NCI-H1092 (cell line): ENCODE measurements at regions not wholly inside any gene's neighbourhood (a gene's known extent, or its start where the extent isn't known, plus 50 kb on each side); places are given as distances from the start of the nearest gene placed in this dataset.
A peak's percentile ranks its signal among the peaks of the same experiment; 100 is the strongest.
"Not testable (repeated sequence)": the region's sequence is repeated elsewhere in the genome, so short reads cannot be mapped to it uniquely, and the experiment has no call there.

Source experiments
- DNase-seq: peaks from one replicate; lab custom pipeline; 2025; lab: John Stamatoyannopoulos, UW

DNA sequence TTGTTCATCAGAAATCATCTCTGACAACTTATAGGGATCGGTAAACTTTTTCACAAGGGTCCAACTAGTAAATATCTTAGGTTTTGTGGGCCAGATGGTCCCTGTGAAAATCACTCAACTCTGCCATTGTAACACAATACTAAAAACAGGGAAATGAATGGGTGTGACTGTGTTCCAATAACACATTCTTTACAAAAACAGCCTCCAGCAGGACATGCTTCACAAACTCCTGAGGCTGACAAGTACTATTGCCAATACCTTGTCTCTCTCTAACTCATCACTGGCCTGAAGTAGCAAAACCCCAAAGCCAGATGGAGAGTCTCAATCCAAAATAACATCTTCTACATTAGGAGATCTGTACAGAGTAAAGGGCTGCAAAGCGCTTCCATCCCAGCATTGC is 312.3 kb downstream of the TOX3 start:
- DNase-seq: no peak

DNA sequence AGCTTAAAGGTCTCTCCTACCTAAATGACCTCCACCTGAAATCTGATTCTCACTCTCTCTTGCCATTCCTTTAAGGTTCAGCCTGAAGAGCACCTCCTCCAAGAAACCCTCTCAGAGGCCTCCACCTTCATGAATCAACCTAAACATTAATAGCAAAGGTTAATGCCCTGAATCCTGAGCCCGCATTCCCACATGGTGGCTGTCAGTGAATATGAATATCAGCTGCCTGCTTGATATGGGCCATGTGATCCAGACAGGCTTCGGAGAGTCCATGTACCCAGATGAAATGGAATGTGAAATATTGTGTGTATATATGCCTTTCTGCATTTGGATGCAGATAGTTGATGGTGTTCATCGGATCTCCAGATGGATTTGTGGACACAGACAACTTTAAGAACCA is 317.5 kb downstream of the TOX3 start:
- no peak for DNase-seq

DNA sequence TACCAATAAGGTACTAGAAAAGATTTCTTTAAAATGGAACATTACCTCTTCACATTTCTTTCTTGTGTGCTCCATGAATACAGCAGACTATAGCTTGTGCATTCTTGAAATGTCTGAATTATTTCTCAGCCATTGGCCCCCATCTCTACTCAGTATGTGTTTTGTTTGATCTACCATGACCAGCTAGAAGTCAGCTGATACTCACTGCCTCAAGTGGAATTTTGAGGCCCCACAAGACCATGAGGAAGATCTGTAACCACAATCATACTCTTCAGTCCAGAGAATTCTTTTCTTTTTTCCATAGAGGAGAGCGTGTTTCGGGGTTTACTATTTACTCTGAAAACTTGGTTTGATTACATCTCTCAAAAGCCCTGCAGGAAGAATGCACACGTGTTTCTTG is 319.1 kb downstream of the TOX3 start:
- DNase-seq: no peak

DNA sequence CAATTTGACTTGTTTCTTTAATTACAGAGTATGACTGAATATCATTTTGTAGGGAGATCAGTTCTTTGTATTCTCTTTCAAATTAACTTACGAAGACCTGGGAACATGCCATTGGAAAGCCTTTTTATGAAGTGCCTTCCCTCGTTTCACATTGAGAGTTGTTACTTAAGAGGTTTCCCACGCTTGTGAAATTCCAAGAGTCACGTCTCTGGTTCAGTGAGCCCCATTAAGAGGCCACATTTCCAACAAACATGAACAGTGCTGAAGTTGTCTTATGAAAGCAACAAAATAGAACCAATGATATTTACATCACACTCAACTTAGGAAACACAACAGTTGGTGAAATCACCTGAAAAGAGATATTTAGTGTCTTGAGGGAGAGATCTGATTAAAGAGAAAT is 334.1 kb downstream of the TOX3 start:
- no peak for DNase-seq

DNA sequence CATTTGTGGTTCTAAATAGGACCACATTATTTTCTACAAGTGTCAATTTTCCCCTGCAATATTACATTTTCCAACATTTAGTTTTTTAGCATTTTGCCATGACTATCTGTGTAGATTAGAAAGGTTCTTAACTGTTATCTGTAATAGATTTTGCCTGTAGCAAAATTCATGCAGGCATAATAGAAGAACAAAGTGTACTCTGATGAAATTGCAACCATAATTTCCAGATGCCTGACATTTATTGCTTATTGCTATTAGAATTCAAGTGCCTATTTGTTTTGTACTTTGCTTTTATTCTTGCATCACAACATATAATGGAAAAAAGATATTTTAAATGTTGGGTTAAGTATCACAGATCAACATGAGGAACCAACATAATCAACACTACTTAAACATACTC is 337.7 kb downstream of the TOX3 start:
- DNase-seq: no peak

DNA sequence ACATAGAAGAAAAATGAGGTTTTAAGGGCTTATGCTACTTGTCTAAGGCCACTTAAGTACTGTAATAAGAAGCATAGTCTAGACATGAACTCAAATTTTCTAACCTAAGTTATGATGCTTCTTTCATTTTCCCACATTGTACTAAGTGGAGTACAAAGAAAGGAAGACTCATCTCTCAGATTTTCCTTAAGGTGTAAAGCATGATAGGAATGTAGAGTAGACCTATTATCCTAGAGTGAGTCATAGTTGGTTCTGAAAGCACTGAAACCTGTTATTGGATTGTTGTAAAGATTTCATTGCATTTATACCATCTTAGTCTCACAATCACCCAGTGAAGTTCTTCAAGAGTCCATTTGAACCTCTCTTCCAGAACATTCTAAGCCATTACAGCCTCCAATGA is 343.8 kb downstream of the TOX3 start:
- no peak for DNase-seq

DNA sequence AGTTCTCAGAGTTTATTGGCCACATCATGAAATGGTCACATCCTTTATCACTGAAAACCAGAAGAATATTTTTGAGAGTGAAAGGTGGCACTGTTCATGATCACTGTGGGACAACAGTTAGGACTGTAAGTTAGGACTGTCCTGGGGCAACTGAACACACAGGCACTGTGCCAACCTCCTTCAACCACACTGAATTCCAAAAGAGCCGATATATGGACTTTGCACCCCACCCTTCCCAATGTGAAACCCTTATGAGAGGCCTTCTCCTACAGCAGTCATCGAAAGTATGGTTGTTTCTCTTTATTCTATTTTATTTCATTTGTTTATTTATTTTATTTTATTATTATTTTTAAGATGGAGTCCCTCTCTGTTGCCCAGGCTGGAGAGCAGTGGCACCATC is 353.5 kb downstream of the TOX3 start:
- DNase-seq: no peak

DNA sequence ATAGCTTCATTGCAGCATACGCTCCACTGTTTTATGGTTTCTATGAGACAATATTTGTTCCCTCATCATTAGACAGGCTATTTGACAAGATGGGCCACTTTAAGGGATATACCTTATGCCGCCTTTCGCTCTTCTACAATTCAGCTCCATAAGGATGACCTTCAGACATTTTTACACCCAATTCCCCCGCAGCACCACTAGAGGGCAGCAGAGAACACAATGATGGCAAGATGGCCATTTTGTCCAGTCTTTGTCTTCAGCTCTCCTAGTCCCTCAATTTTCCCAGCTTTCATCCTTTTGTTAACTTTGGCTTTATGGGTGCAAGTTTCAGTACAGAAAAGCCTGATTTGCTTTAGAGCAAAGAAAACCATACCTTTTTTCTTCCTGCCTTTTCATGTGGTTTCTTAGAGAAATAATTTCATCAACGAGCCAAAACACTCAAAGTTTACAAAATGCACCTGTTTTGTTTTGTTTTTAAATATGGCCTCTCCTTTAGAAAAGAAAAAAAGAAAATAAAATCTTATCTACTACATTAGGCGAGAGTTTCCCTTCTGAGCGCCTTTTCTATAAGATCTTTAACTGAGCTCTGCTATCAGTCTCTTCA is 355.3 kb downstream of the TOX3 start:
- peak; percentile 69 for DNase-seq

DNA sequence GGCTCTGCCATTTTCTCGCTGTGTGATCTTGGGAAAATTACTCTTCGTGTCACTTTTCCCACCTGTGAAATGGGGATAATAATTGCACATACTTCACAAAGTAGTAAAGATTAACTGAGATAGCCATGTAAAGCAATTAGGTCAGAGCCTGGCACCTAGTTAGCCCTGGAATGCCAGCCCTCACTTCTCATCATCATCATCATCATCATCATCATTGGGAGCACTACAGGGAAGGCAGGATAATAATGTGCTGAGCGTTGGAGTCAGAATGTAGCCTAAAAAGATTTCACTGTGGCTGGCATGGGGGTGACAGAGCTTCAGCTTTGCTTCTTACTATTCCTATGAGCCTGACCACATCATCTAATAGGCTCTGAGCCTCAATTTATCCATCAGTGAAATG is 362.6 kb downstream of the TOX3 start:
- DNase-seq: no peak

DNA sequence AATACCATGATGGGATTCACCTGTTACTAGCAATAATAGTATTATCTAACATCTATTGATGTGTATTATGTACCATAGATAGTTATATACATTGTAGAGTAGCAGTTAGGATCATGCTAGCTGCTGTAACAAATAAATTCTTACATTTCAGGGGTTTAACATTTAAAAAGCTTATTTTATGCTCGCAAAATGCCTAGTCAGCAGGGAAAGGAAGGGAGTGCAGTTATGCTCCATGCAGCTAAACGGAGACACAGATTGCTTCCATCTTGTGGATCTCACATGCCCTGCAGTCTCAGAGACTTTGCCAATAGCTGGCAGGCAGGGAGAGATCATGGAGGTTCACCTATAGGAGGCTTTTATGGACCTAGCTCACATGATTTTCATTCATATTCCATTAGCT is 364.1 kb downstream of the TOX3 start:
- no peak for DNase-seq

DNA sequence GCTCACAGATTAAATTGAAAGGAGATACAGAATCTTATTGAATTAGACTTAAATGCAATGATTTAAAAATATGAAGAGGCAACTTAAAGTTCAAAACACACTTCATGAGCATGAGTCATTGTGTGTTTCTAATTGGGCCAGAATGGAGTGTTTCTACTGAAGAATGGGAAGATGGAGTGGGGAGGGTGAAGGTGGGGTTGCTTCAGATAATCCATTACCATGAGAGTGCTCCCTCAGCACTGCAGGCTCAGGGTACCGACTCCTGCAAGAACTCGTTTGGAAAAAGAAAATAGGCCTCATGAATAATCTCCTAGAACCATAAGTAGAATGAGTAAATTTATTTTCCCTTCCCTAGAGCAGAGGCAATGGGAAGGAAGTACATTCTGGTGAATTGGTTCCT is 372.8 kb downstream of the TOX3 start:
- no peak for DNase-seq

DNA sequence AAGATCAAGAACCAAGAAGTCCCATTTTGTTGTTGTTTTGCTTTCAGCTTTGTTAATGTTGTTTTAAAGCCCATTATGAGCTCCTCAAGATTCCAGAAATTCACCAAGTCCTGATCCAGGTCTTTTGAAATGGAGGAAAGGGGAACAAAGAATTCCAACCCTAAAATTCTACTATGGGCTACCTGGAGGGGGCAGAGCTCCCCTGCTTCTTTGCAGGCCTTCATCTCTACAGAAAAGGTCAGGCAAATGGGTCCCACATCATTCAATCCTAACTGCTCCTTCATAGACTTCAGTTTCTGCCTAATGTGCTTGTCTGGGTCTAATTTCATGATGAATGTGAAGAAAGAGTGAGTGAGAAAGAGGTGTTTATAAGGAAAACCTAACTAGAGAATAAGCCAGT is 375.5 kb downstream of the TOX3 start:
- DNase-seq: no peak

DNA sequence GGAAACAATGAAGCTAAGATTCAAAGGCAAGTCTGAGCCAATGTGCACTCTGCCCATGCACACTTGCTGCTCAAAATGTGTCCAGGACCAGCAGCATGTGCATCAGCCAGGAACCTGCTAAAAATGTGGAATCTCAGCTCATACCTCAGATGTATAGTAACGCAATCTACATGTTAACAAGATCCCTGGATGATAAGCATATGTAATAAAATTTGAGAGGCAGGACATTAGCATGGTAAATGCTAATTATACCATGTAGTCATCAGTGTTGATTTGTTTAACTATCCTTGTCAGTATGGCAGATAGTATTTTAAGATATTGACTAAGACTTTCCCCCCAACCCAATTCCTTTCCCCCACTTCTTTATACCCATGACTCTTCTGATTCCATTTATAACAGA is 379.6 kb downstream of the TOX3 start:
- no peak for DNase-seq

DNA sequence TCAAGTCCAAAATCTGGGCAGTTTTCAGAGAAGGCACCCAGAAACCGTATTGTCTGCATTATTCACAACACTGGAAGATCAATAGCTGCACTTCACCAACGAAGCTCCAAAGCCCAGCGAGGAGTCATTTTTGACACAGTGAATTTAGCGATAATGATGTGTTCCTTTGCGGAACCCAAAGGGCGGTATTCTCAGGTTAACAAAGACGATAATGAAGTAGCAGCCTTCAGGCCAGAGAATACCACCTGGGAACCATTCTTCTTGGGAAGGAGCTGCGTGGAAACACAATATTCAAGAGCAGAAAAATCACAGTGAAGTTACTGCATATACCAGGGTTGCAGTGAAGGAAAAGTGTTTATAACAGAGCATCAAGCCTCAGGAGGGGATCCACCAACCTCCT is 381.0 kb downstream of the TOX3 start:
- no peak for DNase-seq

DNA sequence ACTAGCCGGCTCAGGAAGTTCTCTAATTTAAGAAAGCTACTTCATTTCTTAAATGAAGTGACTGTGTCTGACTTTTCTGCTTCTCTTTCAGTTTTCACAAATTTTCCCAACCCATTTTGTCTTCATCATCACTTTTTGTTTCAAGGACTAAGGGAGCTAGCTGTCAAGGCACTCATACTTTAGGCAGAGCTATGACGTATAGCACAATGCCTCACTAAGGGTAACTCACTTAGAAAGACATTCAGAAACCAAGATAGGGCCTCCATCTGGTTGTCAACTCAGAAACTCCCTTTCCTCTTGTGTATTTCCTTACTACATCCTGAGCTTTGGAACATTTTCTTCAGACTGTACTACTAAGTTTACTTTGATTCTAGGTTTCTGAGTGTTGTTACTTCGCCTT is 397.9 kb downstream of the TOX3 start:
- DNase-seq: no peak

DNA sequence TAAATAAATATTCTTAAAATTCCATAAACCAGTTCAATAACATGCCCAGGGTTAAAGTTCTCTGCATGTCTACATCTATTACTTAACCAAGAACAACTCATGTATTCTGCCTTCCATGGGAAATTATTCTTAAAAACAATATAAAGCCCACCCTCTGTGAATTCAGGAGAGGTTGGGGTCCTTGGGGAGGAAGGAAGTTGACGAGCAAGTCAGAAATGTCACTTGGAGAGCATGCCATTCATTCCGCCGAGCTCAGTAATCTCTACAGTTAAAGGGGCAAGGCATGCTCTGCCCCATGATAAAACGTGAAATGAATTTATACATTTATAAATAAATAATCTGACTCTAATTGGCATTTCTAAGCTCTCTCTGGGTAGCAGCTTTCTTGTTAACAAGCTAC is 405.1 kb downstream of the TOX3 start:
- no peak for DNase-seq

DNA sequence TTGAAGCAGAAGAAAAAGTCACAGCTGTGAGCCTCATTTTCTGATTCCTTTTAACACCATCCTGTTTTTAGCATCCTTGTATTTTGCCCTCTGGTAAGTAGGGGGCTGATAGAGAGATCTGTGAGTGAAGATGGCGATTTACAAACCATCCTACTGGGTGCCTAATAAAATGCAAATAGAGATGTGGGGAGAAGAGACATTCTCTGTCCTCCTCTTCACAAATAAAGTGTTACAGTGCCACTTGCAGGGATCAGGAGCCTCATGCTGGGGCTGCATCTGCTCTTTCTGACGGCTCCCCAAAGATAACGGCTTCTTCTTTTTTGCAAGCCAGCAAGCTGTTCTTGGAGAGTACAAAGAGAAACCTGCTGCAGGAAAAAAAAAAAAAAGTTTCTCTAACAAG is 418.6 kb downstream of the TOX3 start:
- no peak for DNase-seq

DNA sequence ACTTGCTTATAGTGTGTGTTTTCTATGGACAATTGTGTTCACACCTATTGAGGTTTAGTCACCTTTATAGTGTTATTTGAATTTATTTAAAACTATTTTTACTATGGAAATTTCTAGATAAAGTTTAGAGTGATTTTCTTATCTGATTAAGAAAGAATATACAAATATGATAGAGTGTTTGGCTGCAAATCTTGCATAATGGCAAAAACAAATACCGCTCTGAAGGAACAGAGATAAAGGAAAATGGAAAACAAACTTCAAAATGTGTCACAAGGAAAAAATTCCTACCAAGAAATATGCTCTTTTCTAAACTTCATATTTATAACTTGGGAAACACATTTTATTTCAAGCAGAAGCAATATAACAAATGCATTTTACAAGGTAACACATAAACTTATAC is 423.1 kb downstream of the TOX3 start:
- no peak for DNase-seq

DNA sequence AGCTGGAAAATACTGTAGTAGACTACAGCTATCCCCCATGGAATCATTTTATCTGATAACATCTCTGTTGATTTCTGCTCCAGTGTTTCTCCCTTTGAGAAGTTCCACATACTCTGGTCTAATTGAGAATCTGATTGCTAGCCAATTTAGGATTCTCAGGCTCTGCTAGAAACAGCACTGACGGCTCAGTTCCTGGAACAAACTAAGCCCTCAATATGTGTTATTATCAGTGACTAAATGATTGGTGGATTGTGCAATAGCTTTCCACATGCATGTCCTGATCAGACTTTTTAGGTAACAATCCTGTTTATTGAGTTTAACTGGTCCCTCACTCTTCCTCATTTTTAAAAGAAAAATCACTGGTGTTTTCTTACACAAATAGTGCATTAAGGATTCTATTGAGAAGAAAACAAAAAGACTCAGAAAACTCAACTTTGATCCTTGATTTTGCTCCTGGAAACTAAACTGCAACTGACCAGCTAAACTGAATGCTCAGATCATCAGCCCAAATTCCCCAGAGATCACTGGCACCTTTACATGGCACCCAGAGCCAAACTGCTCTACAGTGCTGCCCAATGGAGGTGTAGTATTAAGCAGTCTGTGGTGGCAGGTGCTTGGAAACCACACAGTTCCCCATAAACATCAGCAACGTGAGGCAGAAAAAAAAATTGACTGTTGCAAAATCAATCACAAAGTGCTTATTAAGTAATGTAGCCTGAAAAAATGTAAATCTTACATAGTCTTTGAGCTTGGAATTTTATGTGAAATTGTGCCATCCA is 423.7 kb downstream of the TOX3 start:
- no peak for DNase-seq

DNA sequence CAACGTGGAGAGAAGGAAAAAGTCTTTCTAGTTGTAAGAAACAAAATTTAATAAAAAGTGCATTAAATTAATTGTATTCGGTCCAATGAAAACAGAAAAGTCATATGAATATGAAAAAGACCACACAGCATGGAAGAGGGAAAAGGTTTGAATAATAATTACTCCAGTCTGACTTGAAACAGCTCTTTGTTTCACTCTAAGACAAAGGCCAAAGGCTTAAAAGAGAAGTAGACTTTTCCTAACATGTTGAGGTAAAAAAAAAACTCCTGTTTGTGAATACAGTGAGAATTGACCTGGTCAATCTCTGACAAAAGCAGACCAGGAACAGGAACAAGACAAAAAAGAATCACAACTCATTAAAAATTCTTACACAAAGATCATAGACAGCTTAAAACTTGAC is 429.8 kb downstream of the TOX3 start:
- no peak for DNase-seq

DNA sequence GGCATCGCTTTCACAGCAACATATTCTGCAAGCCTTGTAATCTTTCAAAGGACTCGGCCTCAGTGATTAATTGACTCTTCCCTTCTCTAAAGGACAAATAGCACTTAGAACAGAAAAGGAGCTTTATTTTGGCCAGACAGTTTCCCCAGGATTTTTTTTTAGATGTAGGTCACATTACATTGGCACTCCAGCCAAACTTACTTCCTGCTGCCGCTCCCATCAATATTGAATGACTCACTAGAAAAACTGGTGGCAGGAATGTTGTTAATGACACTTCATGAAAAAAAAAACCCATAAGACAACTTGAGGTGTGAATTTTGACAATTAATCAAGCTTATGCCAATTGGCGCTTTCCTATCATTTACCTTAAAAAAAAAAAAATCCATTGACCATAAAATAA is 432.6 kb downstream of the TOX3 start:
- DNase-seq: no peak

DNA sequence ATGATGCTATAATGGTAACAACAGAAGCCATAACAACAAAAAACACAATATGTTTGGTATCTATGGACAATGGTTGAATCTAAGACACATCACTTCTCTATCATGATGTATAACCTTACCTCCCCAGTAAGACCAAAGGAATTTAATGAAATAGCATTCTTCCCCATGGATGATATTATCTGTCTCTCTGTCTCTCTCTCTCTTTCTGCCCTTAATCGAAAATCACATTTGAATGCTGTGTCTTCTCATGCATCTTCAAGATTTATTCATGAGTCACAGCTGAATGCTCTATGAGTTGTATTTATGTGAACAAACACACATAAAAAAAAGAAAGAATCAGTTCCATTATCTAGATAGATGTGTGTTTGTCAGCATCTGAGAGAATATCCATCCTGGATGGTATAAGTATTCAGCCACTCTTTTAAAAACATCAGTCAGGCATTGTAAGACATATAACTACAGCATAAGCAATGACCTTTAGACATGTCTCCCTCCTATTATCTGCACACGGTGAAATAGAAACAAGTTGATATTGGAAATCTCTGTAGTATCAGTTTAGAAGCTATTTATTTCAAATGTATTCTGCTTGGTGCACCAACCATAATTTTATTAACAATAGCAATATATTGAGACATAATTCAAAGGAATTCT is 433.3 kb downstream of the TOX3 start:
- DNase-seq: no peak

DNA sequence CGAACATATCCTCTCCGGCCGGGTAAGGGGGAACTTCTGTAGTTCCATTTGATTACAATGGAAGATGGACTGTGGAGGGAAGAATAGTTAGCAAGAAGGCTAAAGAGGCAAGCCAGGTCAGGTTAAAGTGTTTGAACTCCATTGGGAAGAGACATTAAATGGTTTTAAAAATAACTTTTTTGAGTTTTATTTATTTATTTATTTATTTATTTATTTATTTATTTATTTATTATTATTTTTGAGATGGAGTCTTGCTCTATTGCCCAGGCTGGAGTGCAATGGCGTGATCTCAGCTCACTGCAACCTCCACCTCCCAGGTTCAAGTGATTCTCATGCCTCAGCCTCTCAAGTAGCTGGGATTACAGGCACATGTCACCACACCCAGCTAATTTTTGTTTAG is 441.9 kb downstream of the TOX3 start:
- DNase-seq: not testable (repeated sequence)

DNA sequence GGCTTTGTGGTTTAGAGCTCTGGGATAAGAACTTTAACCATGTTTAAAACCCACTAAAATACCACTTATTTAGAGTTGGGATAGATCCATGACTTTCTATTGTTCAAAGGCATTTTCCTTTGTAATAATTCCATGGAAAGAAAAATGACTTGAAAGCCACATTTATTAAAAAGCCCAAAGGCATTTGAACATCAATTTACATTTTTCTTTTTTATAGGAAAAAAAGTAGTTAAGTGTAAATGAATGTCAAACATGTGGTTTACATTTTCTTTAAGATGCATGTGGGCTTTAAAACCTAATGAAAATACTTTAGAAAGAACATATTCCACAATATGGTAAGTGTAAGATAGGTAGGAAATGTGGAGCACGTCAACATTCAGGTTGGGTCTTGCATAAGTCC is 443.2 kb downstream of the TOX3 start:
- no peak for DNase-seq
